ENCODE measurements at regions not wholly inside any gene's neighbourhood (a gene's known extent, or its start where the extent isn't known, plus 50 kb on each side); places are given as distances from the start of the nearest gene placed in this dataset.

GRCh38 chr5:77863181-77863580, 87.0 kb upstream of the TBCA start:
- TF ChIP-seq CTCF (IDR thresholded peaks at IDR 0.05) (no peak), POLR2A (IDR thresholded peaks at IDR 0.05) (no peak)

Data from adrenal gland (tissue), 5 donors.